Trophoblast cell (in vitro differentiated cells and primary cell): ENCODE measurements at regions not wholly inside any gene's neighbourhood (a gene's known extent, or its start where the extent isn't known, plus 50 kb on each side); places are given as distances from the start of the nearest gene placed in this dataset.

Experiments
- DNase-seq, 2 donors: peaks; one replicate each; pipeline ENCODE4 v3.0.0-alpha.2; 2016
- H2AFZ ChIP-seq: 2 replicates; pipeline ENCODE4 v1.6.1; 2013; ENCODE audit warnings: low read length, moderate library complexity, mild to moderate bottlenecking; ENCODE audit not compliant: insufficient read depth, poor library complexity
- H2AK5ac ChIP-seq: 2 replicates; pipeline ENCODE4 v1.6.1; 2013; ENCODE audit warnings: mild to moderate bottlenecking, low read length
- H2BK120ac ChIP-seq: 2 replicates; pipeline ENCODE4 v1.6.1; 2013; ENCODE audit warnings: low read length, mild to moderate bottlenecking, moderate library complexity; ENCODE audit not compliant: insufficient read depth, poor library complexity
- H2BK12ac ChIP-seq: 2 replicates; pipeline ENCODE4 v1.6.1; 2013; ENCODE audit warnings: mild to moderate bottlenecking, low read length, moderate library complexity
- H2BK5ac ChIP-seq: 2 replicates; pipeline ENCODE4 v1.6.1; 2013; ENCODE audit warnings: low read length, low read depth, moderate library complexity, mild to moderate bottlenecking; ENCODE audit not compliant: poor library complexity
- H3K14ac ChIP-seq: 2 replicates; pipeline ENCODE4 v1.6.1; 2013; ENCODE audit warnings: mild to moderate bottlenecking, low read length
- H3K18ac ChIP-seq: 2 replicates; pipeline ENCODE4 v1.6.1; 2013; ENCODE audit warnings: mild to moderate bottlenecking, low read length
- H3K23ac ChIP-seq: 2 replicates; pipeline ENCODE4 v1.6.1; 2013; ENCODE audit warnings: low read length
- H3K27ac ChIP-seq: 2 replicates; pipeline ENCODE4 v1.5.1; 2013; ENCODE audit warnings: low read depth, mild to moderate bottlenecking, inconsistent platforms, low read length, moderate library complexity
- H3K27me3 ChIP-seq: 2 replicates; pipeline ENCODE4 v1.6.1; 2013; ENCODE audit warnings: inconsistent platforms, mild to moderate bottlenecking, low read length, moderate library complexity; ENCODE audit not compliant: insufficient read depth
- H3K36me3 ChIP-seq, 2 experiments: 1 replicate in 1 of 2; 2 replicates in 1 of 2; pipeline ENCODE4 v1.6.1; 2013; ENCODE audit warnings: low read length in 2 of 2, mild to moderate bottlenecking in 2 of 2, moderate library complexity in 1 of 2; ENCODE audit not compliant: insufficient read depth in 2 of 2, control insufficient read depth in 1 of 2
- H3K4ac ChIP-seq: 2 replicates; pipeline ENCODE4 v1.6.1; 2013; ENCODE audit warnings: low read depth, mild to moderate bottlenecking, low read length, moderate library complexity
- H3K4me1 ChIP-seq, 2 experiments: 1 replicate in 1 of 2; 2 replicates in 1 of 2; pipeline ENCODE4 v1.6.1; 2013; ENCODE audit warnings: low read length in 2 of 2, mild to moderate bottlenecking in 2 of 2, moderate library complexity in 1 of 2; ENCODE audit not compliant: insufficient read depth in 2 of 2, control insufficient read depth in 1 of 2
- H3K4me2 ChIP-seq: 2 replicates; pipeline ENCODE4 v1.6.1; 2013; ENCODE audit warnings: inconsistent platforms, mild to moderate bottlenecking, low read length, moderate library complexity
- H3K4me3 ChIP-seq: 2 replicates; pipeline ENCODE4 v1.5.1; 2013; ENCODE audit warnings: mild to moderate bottlenecking, low read depth, low read length, inconsistent platforms
- H3K79me1 ChIP-seq: one replicate; pipeline ENCODE4 v1.6.1; 2013; ENCODE audit warnings: low read length
- H3K79me2 ChIP-seq: 2 replicates; pipeline ENCODE4 v1.6.1; 2013; ENCODE audit warnings: low read length, mild to moderate bottlenecking; ENCODE audit not compliant: control insufficient read depth, insufficient read depth, poor library complexity
- H3K9ac ChIP-seq: 2 replicates; pipeline ENCODE4 v1.6.1; 2013; ENCODE audit warnings: mild to moderate bottlenecking, low read length
- H3K9me3 ChIP-seq: 2 replicates; pipeline ENCODE4 v1.6.1; 2013; ENCODE audit warnings: low read depth, mild to moderate bottlenecking, control low read depth, inconsistent platforms, low read length; ENCODE audit not compliant: insufficient read depth
- H4K12ac ChIP-seq: 2 replicates; pipeline ENCODE4 v1.6.1; 2013; ENCODE audit warnings: low read depth, mild to moderate bottlenecking, low read length, moderate library complexity
- H4K8ac ChIP-seq: 2 replicates; pipeline ENCODE4 v1.6.1; 2013; ENCODE audit warnings: low read depth, mild to moderate bottlenecking, low read length, moderate library complexity
- H4K91ac ChIP-seq: one replicate; pipeline ENCODE4 v1.6.1; 2013; ENCODE audit warnings: low read depth, mild to moderate bottlenecking, low read length, moderate library complexity
- WGBS: extraction: QIAGEN DNeasy Blood & Tissue Kit; methylation state at CpG from one replicate; pipeline ENCODE4 v1.1.7; 2013; ENCODE audit warnings: missing lambda C conversion rate; ENCODE audit not compliant: insufficient read length, insufficient coverage; ENCODE audit errors: extremely low coverage; 5-methylcytosine and 5-hydroxymethylcytosine counted together

DNA sequence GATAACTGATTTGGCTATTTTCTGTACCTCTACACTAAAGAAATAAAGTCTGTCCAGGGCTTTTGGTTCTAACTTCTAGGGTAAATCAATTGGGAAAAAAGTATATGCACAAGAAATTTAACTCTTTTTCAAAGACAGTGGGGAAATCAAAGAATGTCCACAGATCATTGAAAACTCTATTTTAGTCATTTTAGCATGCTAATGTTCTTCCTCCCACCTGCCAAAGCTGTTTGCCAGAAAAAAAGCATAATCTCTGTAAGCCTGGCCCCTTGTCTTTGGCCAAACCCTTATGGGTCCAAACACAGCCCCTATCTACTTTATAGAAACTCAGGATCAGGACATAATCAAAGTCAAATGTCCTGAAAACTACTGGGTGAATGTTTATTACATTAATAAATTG is 302.2 kb upstream of the ESRRG start:
- no peaks in the 10 kb centered on the region for H3K9me3 ChIP-seq
- no peak overlapping the region for H3K4me2 ChIP-seq
- no peaks in the 10 kb centered on the region for H3K4me1 ChIP-seq
- H3K9ac ChIP-seq = no peak overlapping the region
- no peaks in the 10 kb centered on the region for H3K27me3 ChIP-seq
- H4K91ac ChIP-seq = no peak overlapping the region
- no peak overlapping the region for H2BK12ac ChIP-seq
- H2BK120ac ChIP-seq = no peak overlapping the region
- H3K36me3 ChIP-seq = no peaks in the 10 kb centered on the region
- H3K4me3 ChIP-seq = no peak overlapping the region
- no peaks in the 10 kb centered on the region for H3K79me1 ChIP-seq
- H3K79me2 ChIP-seq = no peaks in the 10 kb centered on the region
- H3K23ac ChIP-seq = no peak overlapping the region
- H2BK5ac ChIP-seq = no peak overlapping the region
- H3K27ac ChIP-seq = no peak overlapping the region
- H3K18ac ChIP-seq = no peak overlapping the region
- H4K12ac ChIP-seq = no peak overlapping the region
- H4K8ac ChIP-seq = no peak overlapping the region
- no peak overlapping the region for H2AFZ ChIP-seq
- H2AK5ac ChIP-seq = no peak overlapping the region
- DNase-seq = no peak
- no peak overlapping the region for H3K4ac ChIP-seq
- H3K14ac ChIP-seq = no peak overlapping the region

DNA sequence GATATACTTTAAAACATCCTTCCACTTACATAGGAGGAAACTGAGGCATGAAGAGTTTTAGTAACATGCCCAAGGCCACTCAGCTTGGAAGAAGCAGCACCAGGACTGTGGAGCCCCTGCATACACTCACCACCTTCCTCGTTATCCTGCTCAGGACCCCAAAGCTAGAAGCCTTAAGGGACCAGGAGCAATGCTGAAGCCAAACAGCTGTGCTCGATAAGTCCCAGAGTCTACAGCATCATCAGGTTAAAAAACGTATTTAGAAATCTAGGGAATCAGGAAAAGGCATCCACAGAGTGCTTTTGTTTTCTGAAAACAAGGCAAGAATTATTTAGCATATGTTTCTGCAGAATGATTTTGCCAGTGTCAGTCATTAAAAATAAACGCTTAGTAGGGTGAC is 301.7 kb upstream of the ESRRG start:
- Histone ChIP-seq H3K27ac (no peak overlapping the region), H3K27me3 (no peaks in the 10 kb centered on the region), H3K4me1 (no peaks in the 10 kb centered on the region), H4K8ac (no peak overlapping the region), H3K9ac (peak overlapping the region; percentile 35), H3K18ac (no peak overlapping the region), H2AFZ (no peak overlapping the region), H2BK12ac (no peak overlapping the region), H2AK5ac (no peak overlapping the region), H2BK5ac (no peak overlapping the region), H3K4ac (no peak overlapping the region), H3K4me3 (no peak overlapping the region), H3K36me3 (no peaks in the 10 kb centered on the region), H4K91ac (no peak overlapping the region), H4K12ac (no peak overlapping the region), H3K4me2 (no peak overlapping the region), H3K9me3 (no peaks in the 10 kb centered on the region), H3K79me2 (no peaks in the 10 kb centered on the region), H2BK120ac (no peak overlapping the region), H3K23ac (no peak overlapping the region), H3K14ac (no peak overlapping the region), H3K79me1 (no peaks in the 10 kb centered on the region)
- no peak for DNase-seq
- WGBS = no CpG with 5 or more reads among the region's 4 CpGs

DNA sequence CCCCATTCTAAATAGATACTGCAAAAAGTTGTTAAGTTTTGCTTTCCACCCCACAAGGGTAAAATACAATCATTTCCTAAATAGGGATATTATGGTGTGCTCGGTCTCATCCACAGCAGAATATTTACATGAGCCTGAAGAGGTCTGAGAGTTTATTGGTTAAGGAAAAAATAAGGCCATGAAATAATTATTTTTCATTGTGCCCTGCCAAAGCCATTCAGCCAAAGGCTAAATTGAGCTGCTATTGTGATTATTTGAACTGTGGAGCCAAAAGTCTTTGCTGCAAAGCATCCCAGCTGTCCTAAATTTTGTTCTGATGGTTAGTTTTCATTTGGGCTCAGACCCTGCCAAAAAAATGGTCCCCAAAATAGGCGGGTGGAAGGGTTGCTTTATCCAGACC is 298.7 kb upstream of the ESRRG start:
- no peak overlapping the region for H3K14ac ChIP-seq
- H2BK120ac ChIP-seq = no peak overlapping the region
- H3K36me3 ChIP-seq = no peaks in the 10 kb centered on the region
- H3K9ac ChIP-seq = no peak overlapping the region
- H2BK5ac ChIP-seq = no peak overlapping the region
- H3K4me3 ChIP-seq = no peak overlapping the region
- no peak overlapping the region for H4K12ac ChIP-seq
- no peaks in the 10 kb centered on the region for H3K79me2 ChIP-seq
- no peaks in the 10 kb centered on the region for H3K4me1 ChIP-seq
- H3K4me2 ChIP-seq = no peak overlapping the region
- no peak overlapping the region for H3K27ac ChIP-seq
- no peaks in the 10 kb centered on the region for H3K27me3 ChIP-seq
- H2AFZ ChIP-seq = no peak overlapping the region
- no peak overlapping the region for H4K8ac ChIP-seq
- no peak overlapping the region for H4K91ac ChIP-seq
- H2AK5ac ChIP-seq = no peak overlapping the region
- H3K4ac ChIP-seq = no peak overlapping the region
- no peak for DNase-seq
- H3K9me3 ChIP-seq = no peaks in the 10 kb centered on the region
- no peak overlapping the region for H3K18ac ChIP-seq
- WGBS = no CpG with 5 or more reads among the region's 2 CpGs
- H3K79me1 ChIP-seq = no peaks in the 10 kb centered on the region
- no peak overlapping the region for H2BK12ac ChIP-seq
- no peak overlapping the region for H3K23ac ChIP-seq

DNA sequence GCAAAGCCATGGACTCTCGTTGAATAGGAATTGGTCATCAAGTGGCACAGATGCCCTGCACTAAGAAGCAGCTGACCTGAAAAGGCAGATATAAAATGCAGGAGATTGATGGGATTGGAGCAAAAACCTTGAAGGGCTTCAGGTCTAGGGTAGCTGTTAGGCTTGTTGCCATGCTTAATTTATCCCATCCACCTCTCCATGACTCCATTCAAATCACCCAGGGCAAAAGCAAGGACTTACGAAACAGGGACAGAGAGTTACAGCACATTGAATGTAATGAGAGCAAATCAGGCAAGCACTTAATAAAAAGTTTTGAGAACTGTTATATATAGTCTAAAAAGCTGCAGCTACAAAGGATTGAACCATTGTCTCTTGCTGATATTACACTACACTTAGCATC is 298.2 kb upstream of the ESRRG start:
- Histone ChIP-seq H2BK5ac (no peak overlapping the region), H3K4me2 (no peak overlapping the region), H3K4ac (no peak overlapping the region), H3K18ac (no peak overlapping the region), H3K23ac (no peak overlapping the region), H2AFZ (no peak overlapping the region), H2BK120ac (no peak overlapping the region), H2AK5ac (no peak overlapping the region), H3K9ac (no peak overlapping the region), H2BK12ac (no peak overlapping the region), H3K36me3 (no peaks in the 10 kb centered on the region), H3K27me3 (no peaks in the 10 kb centered on the region), H3K4me3 (no peak overlapping the region), H3K27ac (no peak overlapping the region), H3K79me1 (no peaks in the 10 kb centered on the region), H3K4me1 (no peaks in the 10 kb centered on the region), H4K12ac (no peak overlapping the region), H3K9me3 (no peaks in the 10 kb centered on the region), H3K14ac (no peak overlapping the region), H4K91ac (no peak overlapping the region), H3K79me2 (no peaks in the 10 kb centered on the region), H4K8ac (no peak overlapping the region)
- no CpG with 5 or more reads among the region's 2 CpGs for WGBS
- no peak for DNase-seq

DNA sequence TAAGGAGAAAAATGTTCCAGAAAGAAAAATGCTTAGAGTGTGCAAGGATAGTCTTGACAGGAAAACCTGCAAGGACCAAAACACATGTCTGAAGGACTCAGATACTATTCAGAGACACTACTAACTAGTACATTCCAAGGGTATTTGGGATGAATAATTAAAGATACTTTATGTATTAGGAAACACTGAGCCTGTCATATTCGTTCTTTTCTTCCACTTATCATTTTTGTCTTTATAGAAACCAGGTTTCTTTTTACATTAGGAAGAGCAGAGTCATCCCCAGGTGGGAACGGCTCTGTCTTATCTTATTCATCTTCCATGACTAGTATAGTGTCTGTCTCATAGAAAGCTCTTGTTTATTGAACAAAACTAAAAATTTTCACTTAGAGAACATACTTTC is 296.2 kb upstream of the ESRRG start:
- Histone ChIP-seq H3K4ac (no peak overlapping the region), H2AFZ (no peak overlapping the region), H3K79me2 (no peaks in the 10 kb centered on the region), H3K9me3 (no peaks in the 10 kb centered on the region), H3K27me3 (no peaks in the 10 kb centered on the region), H3K36me3 (no peaks in the 10 kb centered on the region), H3K79me1 (no peaks in the 10 kb centered on the region), H3K18ac (no peak overlapping the region), H2BK120ac (no peak overlapping the region), H3K4me2 (no peak overlapping the region), H4K8ac (no peak overlapping the region), H3K23ac (no peak overlapping the region), H3K27ac (no peak overlapping the region), H3K14ac (no peak overlapping the region), H3K4me3 (no peak overlapping the region), H4K91ac (no peak overlapping the region), H3K9ac (no peak overlapping the region), H2BK12ac (no peak overlapping the region), H2AK5ac (no peak overlapping the region), H3K4me1 (no peaks in the 10 kb centered on the region), H4K12ac (no peak overlapping the region), H2BK5ac (no peak overlapping the region)
- peak in 1 of 2 donors; percentile 24 for DNase-seq
- WGBS = no CpG with 5 or more reads among the region's 2 CpGs
